WI38 (cell line): ENCODE measurements at regions not wholly inside any gene's neighbourhood (a gene's known extent, or its start where the extent isn't known, plus 50 kb on each side); places are given as distances from the start of the nearest gene placed in this dataset.

Experiments used
- H3K4me3 ChIP-seq: 2 replicates; pipeline ENCODE4 v1.5.1; 2011; ENCODE audit warnings: low read depth, mild to moderate bottlenecking, control low read depth, low read length
- CTCF ChIP-seq: IDR thresholded peaks from 2 replicates; pipeline ENCODE4 v1.5.1; 2012; ENCODE audit warnings: low read depth, mild to moderate bottlenecking, control low read depth, low read length

GRCh38 chr2:4832642-4833041 lies 859.5 kb upstream of the SOX11 start:
- TF ChIP-seq CTCF, result no peak
- H3K4me3 ChIP-seq, result no peak overlapping the region

- H3K4me3 ChIP-seq, result no peak overlapping the region
- no peak for TF ChIP-seq CTCF
Observed at GRCh38 chr2:4838626-4839025, 853.6 kb upstream of the SOX11 start.

DNA sequence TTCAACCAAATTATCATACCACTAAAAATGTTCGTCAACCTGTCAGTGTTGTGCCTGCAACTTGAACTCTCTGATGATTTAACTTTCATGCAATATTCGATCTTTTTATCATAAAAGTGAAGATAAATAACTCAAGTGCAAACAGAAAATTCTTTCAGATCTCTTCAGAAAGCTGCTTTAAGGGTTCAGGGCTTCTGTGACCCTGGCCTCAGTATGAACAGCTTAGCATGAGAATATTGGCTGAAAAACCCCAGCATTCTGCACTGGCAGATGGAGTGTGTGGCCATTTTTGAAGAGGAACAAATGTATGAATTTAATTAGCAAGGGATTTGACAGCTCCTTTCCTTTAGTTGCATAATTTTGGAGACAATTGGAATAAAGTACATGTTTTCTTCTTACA lies 851.4 kb upstream of the SOX11 start:
- TF ChIP-seq CTCF, result no peak
- H3K4me3 ChIP-seq, result no peak overlapping the region

DNA sequence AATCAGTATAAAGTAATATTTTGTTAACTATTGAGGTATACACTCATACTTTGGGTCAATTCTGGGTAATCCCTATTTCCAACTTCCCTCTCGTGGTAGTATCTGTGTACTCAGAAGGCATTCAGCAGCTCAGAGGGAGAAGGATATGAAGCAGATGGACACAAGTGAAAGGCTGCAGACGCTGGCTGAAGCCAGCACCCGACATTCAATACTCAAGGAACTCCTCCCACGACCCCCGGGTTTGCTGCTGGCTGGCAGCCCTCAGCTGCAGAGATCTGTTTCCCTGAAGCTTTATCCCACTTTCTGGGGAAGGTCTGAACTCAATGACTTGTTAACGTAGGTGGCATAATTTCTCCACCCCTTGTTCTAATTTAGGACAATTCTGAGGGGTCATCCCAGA lies 847.3 kb upstream of the SOX11 start:
- no peak for TF ChIP-seq CTCF
- no peak overlapping the region for H3K4me3 ChIP-seq

DNA sequence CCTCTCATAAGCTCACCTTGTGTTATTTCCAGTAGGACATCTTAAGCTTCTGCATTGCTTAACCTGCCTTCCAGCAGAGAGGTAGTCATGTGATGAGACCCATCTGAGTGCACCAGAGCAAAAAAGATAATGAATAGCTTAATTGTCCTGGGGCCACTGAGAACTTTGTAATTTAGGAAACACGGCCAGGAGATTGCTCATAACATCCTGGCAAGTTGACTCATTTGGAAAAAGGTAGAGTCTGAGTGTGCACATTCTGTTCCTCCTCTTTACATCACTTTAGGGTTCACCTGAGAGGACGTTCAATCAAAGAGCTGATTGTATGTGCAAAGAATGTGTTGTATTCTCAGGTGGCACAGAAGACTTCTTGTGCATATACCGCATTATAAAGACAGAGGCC lies 830.2 kb upstream of the SOX11 start:
- H3K4me3 ChIP-seq, result no peak overlapping the region
- TF ChIP-seq CTCF, result no peak

GRCh38 chr2:4866198-4866597 lies 826.0 kb upstream of the SOX11 start:
- TF ChIP-seq CTCF, result no peak
- no peak overlapping the region for H3K4me3 ChIP-seq

DNA sequence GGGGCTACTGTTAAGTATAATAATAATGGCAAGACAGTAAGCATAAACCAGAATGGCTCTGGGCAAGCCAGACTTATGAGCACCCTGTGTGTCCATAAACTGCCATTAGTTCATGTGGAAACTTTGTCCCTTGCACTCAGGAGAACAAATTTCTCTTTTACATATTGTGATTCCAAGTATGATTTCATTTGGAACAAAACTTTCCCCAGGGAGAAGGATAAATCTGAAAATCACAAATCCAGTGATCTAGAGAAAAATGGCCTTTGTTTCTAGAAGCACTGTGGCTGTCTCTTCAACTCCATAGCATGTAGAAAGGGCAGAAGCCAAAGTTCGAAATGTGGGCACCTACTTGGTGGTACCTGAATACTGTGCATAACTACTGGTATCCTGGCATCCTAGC lies 823.7 kb upstream of the SOX11 start:
- H3K4me3 ChIP-seq, result no peak overlapping the region
- no peak for TF ChIP-seq CTCF

DNA sequence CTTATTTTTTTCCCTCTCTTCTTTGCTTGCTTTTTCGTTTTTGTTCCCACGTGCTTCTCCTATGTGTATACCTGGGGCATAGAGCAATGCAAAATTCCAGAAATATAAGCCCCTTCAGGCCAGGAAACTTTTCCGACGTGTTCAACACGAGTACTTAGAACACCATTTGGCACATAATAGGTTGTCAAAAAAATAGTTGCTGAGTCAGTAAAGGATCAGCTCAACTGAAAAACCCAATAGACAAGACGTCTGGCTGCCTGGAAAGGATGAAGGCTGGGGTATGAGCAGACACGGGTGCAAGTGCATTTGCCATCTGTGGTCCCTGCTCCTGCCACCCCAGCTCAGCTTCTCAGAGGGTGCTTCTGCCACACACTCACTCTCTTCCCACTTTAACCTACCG lies 823.0 kb upstream of the SOX11 start:
- TF ChIP-seq CTCF, result no peak
- no peak overlapping the region for H3K4me3 ChIP-seq
